ENCODE measurements at regions not wholly inside any gene's neighbourhood (a gene's known extent, or its start where the extent isn't known, plus 50 kb on each side); places are given as distances from the start of the nearest gene placed in this dataset.
A peak's percentile ranks its signal among the peaks of the same experiment; 100 is the strongest.

- TF ChIP-seq TSHZ1 (tag by site-specific recombination; IDR thresholded peaks at IDR 0.05; ENCODE audit: borderline replicate concordance) (no peak), KLF10 (tag by site-specific recombination; IDR thresholded peaks at IDR 0.05) (no peak), ZNF548 (tag by site-specific recombination; IDR thresholded peaks at IDR 0.05) (no peak), ZFP3 (tag by site-specific recombination; IDR thresholded peaks at IDR 0.05; ENCODE audit: low read depth) (no peak), HOXA7 (CRISPR knock-in tag; IDR thresholded peaks at IDR 0.05; ENCODE audit: borderline replicate concordance) (no peak), INSM2 (tag by site-specific recombination; IDR thresholded peaks at IDR 0.05) (no peak)
- TF ChIP-seq, protein P1, sequence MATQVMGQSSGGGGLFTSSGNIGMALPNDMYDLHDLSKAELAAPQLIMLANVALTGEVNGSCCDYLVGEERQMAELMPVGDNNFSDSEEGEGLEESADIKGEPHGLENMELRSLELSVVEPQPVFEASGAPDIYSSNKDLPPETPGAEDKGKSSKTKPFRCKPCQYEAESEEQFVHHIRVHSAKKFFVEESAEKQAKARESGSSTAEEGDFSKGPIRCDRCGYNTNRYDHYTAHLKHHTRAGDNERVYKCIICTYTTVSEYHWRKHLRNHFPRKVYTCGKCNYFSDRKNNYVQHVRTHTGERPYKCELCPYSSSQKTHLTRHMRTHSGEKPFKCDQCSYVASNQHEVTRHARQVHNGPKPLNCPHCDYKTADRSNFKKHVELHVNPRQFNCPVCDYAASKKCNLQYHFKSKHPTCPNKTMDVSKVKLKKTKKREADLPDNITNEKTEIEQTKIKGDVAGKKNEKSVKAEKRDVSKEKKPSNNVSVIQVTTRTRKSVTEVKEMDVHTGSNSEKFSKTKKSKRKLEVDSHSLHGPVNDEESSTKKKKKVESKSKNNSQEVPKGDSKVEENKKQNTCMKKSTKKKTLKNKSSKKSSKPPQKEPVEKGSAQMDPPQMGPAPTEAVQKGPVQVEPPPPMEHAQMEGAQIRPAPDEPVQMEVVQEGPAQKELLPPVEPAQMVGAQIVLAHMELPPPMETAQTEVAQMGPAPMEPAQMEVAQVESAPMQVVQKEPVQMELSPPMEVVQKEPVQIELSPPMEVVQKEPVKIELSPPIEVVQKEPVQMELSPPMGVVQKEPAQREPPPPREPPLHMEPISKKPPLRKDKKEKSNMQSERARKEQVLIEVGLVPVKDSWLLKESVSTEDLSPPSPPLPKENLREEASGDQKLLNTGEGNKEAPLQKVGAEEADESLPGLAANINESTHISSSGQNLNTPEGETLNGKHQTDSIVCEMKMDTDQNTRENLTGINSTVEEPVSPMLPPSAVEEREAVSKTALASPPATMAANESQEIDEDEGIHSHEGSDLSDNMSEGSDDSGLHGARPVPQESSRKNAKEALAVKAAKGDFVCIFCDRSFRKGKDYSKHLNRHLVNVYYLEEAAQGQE (tag by site-specific recombination; IDR thresholded peaks at IDR 0.05), result no peak
These were observed 198.9 kb upstream of the SOX2 start (continued) for GRCh38 chr3:181512787-181513186.

DNA sequence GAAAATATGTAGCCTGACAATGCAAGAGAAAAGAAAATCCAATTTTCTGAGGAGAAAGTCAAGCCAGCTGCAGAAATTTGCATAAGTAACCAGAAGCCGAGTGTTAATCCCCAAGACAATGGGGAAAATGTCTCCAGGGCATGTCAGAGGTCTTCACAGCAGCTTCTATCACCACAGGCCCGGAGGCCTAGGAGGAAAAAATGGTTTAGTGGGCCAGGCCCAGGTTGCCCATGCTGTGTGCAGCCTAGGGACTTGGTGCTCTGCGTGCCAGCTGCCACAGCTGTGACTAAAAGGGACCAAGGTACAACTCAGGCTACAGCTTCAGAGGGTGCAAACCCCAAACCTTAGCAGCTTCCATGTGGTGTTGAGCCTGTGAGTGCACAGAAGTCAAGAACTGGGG, 201.2 kb upstream of the SOX2 start:
- CTCF ChIA-PET, result no interaction called here
- no peaks in the 10 kb centered on the region for H3K36me3 ChIP-seq (ENCODE audit: control insufficient read depth in 2 of 2, insufficient read depth in 1 of 2, low read length in 2 of 2)
- H3K27ac ChIP-seq (ENCODE audit: extremely low read depth, low read depth, low read length), result no peak overlapping the region
- TF ChIP-seq, protein P2, sequence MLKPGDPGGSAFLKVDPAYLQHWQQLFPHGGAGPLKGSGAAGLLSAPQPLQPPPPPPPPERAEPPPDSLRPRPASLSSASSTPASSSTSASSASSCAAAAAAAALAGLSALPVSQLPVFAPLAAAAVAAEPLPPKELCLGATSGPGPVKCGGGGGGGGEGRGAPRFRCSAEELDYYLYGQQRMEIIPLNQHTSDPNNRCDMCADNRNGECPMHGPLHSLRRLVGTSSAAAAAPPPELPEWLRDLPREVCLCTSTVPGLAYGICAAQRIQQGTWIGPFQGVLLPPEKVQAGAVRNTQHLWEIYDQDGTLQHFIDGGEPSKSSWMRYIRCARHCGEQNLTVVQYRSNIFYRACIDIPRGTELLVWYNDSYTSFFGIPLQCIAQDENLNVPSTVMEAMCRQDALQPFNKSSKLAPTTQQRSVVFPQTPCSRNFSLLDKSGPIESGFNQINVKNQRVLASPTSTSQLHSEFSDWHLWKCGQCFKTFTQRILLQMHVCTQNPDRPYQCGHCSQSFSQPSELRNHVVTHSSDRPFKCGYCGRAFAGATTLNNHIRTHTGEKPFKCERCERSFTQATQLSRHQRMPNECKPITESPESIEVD (tag by site-specific recombination; IDR thresholded peaks at IDR 0.05), result no peak
- TF ChIP-seq ZNF585B (tag by site-specific recombination; IDR thresholded peaks at IDR 0.05), result peak; percentile 92
- peak; percentile 57 for TF ChIP-seq SETDB1 (IDR thresholded peaks at IDR 0.05; ENCODE audit: insufficient read length, low read length)
- no peak for TF ChIP-seq SALL2 (tag by site-specific recombination; IDR thresholded peaks at IDR 0.05; ENCODE audit: borderline replicate concordance)
- no peak for TF ChIP-seq ZFP37 (tag by site-specific recombination; IDR thresholded peaks at IDR 0.05)
- peak; percentile 68; the same call in 1 of the 2 replicates for TF ChIP-seq TRIM28 (IDR thresholded peaks at IDR 0.05; ENCODE audit: borderline replicate concordance, low read length)
- TF ChIP-seq ZEB2 (tag by site-specific recombination; IDR thresholded peaks at IDR 0.05), result no peak
- POLR2A ChIA-PET, result no interaction called here
- no peak overlapping the region for H3K4me3 ChIP-seq (ENCODE audit: low read depth, low read length)
- no peaks in the 10 kb centered on the region for H3K4me1 ChIP-seq (ENCODE audit: control insufficient read depth, insufficient read depth, low read length)
- H3K9me3 ChIP-seq (ENCODE audit: control insufficient read depth, insufficient read depth, low read depth, low read length), result no peaks in the 10 kb centered on the region

All from HEK293 (cell line).